ENCODE measurements at regions not wholly inside any gene's neighbourhood (a gene's known extent, or its start where the extent isn't known, plus 50 kb on each side); places are given as distances from the start of the nearest gene placed in this dataset.

DNA sequence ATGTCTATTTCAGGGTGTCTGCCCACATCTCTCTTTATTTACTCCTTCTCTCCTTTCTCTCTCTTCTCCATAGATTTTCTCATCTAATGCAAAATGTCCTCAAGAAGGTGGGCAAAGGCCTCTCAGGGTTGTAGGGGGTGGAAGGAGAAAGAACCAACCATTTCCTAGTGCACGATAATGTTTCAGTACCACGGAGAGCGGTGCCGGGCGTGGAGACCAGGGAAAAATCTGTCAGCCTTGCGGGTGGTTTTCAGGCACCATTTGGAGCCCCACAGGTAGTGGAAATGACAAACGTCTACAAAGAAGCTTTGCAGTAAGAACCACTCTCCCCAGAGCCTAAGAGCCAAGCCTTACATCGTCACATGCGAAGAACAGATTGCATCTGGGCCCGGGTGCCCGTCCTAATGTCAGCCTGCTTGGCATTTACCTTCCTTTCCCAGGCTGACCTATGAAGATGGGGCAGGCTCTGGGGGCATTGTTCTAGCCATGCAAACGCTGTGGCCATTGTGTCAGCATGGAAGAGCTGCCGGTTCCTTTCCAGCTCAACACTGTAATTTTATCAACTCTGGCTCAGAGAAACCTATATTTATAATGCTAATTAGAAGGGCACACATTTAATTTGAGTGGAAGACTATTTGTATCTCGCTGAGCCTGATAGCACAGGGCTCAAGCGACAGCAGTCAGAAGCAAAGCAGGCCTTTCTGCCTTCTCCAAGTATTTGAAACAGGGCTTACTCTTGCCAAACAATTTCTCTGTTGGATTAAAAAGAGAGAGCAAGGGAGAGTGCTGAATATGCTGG is 430.1 kb upstream of the WWC1 start:
- peak; percentile 10 for DNase-seq (ENCODE audit: low spot score)

DNA sequence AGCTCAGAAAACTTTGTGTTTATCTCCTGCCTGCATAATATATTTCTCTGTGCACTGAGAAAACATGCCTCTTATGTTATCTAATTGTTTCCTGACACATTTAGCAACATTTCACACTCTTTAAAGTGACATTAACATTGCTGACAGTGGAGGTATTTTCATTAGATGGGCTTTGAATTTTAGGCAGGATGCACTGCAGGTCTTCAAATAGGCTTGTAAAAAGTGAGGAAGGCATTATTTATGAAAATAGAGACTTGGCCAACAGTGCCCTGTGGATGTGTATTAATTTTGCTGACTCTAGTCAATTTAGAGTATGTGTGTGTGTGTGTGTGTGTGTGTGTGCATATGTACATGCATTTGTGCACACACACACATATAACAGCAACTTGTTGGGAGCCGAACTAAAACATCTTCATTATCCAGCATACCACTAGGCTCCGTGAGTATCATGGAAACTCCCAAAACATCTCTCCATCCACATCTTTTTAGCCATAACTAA is 429.5 kb upstream of the WWC1 start:
- DNase-seq (ENCODE audit: low spot score), result no peak

DNA sequence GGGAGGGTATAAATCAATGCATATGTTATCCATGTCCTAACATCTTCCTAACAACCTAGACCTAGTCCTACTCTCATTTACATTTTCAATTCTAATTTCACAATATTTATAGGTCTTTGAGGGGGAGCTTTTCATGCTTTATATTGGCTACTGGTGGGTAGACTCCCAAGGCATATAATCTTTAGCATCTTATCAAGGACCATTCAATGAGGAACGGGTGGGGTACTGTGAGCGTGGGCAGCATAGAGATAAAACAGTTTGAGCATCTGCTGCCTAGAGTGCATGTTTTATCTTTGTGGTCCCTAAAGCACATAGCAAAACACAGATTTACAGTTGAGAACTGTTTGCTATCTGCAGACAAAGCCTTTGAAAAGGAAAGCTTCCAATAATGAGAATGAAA is 427.6 kb upstream of the WWC1 start:
- no peak for DNase-seq (ENCODE audit: low spot score)

DNA sequence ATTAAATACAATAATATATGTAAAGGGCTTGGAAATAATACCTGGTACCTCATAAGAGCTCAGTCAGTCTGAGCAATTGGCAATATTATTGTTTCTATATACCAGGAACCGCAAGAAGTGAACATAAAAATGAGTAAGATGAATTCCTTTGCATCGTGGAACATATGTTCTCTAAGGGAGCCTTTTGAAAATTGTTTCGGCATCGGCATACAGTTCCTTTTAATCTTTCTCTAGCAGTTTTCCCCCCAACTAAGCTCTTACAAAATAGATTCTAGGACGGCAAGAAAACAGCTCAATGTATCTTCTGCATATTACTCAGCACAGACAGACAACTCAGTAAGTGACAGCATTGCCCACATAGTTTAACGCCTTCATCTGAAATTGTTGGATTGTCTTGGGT is 426.6 kb upstream of the WWC1 start:
- no peak for DNase-seq (ENCODE audit: low spot score)

DNA sequence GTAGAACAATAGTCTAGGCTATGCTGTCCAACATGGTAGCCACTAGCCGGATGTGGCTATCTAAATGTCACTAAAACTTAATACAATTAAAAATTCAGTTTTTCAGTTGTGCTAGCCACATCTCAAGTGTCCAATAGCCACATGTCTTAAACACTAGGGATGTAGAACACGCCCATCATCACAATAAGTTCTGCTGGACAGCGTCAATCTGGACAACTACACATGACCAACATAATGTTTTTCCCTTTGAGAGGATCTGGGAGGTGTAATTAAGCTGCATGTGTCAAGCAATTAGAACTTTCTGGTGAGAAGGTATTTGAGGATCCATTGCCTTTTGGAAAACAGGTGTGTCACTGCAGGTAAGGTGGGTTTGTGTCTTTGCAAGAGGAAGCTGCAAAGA is 424.6 kb upstream of the WWC1 start:
- no peak for DNase-seq (ENCODE audit: low spot score)

DNA sequence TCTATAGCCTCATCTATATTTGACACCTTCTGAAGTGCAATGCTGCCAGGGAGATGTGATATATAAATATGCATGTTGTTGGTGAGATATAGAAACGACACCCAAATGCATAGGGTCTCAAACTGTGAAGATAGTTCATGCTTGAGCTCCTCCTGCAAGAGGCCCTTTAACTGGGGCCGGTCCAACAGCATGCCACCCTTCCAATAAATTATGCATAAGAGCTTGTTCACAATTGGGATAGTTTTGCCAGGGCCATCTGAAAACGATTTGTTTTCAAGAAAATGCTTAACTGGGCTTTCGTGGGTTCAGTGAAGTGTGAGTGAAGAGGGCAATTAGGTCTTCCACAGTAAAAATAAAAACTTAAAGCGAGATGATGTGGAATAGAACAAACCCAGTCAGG is 424.2 kb upstream of the WWC1 start:
- DNase-seq (ENCODE audit: low spot score), result no peak

DNA sequence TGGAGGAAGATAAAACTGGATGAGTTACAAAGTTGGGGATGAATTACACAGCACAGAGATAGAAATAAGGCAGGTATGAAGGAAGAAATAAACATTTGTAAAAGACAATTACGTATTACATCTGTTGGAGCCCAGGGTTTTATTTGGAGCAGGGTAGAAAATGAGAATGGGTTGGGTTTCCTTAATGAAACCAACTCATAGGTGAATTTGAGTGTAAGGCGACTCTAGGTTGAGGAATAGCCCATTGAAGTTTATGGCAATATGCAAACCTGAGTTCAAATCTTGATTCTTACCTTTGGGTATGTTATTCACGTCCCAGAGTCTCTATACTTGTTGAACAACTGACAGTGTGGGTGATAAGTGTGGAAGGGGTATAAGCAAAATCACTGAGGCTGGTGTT is 422.3 kb upstream of the WWC1 start:
- DNase-seq (ENCODE audit: low spot score), result no peak

DNA sequence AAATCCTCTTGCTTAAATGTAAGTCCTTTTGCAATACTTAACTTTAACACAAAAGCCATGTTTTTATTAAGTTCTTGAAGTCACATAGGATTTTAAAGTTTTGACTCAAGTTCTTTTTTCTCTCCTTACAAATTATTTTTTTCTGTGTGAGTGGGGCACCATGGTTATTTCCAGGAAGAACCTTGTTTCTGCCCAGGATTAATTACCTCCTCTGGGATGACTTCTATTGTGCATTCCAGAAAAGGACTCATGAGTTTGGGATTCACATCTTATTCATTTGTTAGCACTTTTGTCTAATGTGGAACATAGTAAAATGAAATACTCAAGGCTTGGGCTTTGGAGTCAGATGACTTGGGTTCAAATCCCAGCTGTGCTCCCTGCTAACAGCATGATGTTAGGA is 421.4 kb upstream of the WWC1 start:
- DNase-seq (ENCODE audit: low spot score), result no peak

DNA sequence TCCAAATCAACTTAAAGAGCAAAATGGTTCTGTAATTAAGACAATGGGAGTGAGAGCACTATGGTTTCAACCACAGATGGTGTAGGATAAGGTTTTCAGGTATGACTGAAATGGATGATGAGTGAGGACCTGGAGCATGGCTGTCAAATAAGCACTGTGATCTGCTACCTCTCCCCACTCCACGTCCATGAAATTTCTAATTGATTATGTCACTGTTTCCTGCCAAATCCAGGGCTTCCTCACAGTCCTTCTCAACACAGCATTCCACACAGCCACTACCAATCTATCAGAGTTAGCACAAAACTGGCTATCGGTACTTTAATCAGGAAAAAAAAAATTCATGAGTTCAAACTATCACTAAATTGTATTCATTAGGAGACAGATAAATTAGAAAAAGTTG is 420.4 kb upstream of the WWC1 start:
- DNase-seq (ENCODE audit: low spot score), result no peak

DNA sequence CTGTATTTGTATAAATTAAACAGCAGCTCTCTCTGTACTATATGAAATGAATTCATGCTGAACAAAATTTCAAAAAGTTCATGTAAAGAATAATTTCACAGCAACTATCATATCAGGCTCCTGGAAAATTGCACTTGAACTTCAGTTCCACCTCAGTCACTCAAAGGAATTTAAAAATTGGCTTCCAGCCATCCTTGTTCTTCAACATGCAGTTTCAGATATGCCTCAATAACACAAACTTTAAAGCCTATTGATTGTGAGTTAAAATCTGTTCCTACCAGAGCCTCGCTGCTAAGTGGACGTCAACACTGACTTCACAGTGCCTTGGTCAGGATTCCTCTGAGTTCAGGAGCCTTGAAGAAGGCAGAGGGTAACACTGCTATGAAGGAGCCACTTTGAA is 418.7 kb upstream of the WWC1 start:
- no peak for DNase-seq (ENCODE audit: low spot score)

DNA sequence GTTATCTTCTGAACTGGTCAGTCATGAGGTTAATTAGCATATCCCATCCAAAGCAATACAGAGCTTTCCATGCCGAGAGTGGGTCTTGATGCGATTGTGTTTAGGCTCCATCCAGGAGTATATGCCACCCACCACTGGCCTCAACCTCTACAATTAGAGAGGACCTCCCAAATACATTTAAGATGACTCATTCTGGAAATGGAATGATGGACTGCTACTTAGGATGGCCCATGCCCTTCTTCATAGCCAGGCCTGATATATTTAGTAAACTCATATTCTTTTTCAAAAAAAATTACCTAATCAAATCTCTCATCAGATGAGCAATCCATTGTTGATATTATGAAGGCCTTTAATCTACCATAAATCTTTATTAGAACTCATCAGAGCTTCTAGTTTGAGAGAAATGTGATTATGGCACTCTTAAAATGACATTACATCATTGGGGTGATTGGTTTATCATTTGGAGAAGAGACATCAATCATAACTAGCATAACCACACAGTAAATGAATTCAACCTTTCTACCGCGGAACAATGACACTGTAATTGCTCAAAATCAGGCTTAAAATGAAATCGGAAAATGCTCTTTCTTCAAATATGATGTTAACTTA is 414.2 kb upstream of the WWC1 start:
- no peak for DNase-seq (ENCODE audit: low spot score)

DNA sequence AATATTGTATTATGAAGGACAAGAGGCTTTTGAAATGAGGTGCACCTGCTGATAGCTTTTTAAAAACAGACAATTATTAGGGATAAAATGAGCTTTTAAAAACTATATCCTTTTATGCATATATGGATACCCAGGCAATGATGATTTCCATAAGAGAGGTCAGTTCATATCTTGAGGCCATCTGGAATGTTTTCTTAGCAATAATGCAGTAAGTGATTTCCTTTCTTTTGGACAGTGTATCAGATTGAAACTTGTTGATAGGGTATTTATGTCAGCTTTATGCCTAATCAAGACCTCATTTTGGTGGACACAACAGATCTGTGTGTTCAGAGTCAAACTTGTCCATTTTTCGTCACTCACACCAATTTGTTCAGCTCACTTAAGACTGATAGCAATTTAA is 413.5 kb upstream of the WWC1 start:
- DNase-seq (ENCODE audit: low spot score), result no peak

DNA sequence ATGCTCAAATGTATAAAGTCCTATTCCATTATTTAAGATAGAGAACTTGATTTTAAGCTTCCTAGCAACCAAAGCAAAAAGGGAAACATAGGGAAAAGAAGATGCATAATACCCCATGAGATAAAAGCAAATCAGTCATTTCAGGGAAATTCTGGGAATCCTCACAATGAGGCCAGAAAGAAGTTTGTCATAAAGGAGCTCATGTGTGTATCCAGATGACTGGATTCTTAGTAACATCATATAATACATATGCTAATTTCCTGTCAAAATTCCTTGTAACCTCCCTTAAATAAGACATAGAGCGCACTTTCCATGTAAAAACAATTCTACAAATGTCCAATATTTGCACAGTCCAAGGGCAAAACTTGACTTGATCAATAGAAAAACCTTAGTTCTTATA is 411.0 kb upstream of the WWC1 start:
- no peak for DNase-seq (ENCODE audit: low spot score)

DNA sequence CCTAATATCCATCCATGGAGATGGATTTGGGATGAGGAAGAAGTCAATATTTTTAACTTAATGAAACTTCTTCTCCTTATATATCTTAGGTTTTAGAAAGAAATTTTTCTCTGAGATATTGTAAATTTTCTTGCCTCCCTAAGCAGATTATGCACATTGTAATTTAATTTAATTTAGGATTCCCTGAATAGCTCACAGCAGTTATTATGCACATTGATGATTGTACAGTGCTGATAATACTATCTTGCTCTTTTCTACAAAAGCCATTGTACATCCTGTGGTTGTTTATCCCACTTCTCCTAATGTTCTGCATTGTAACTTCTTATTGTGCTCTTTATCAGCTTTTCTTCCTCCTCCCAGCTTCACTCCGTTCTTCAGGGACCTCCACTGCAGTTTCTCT is 410.4 kb upstream of the WWC1 start:
- no peak for DNase-seq (ENCODE audit: low spot score)

DNA sequence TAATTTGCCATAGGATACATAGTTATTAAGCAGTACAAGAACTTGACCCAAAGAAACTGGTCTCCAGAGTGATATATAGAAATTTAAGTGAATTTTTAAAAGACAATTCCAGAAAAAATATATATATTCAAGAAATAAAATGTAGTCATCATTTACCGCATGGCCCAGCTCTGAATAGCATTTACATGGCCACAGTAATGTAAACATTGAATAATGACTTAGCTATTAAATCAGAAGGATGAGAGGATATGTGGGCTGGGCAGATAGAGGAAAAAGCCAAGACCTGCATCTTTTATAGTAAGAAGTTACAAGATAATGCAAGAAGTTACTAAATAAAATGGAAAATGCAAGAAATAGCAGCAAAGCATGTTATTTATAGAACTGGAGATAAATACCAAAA is 405.2 kb upstream of the WWC1 start:
- DNase-seq (ENCODE audit: low spot score), result no peak

DNA sequence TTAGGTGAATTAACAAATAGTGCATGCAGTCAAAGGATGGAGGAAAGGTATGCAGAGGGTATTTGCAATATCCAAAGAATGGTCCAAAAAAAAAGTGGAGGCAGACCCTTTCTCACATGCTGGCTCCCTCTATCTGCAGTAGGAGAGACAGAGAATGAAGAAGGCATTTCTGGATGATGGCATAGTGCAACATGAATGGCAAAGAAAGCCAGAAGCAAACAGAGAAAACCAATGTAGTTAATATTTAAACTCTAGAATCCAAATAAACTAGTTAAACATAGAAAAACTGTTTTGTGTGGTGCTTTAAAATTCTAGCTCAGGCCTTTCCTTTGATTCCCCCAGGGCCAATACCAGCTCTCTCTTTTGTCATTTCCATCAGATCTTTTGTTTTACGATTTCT is 403.1 kb upstream of the WWC1 start:
- DNase-seq (ENCODE audit: low spot score), result no peak

DNA sequence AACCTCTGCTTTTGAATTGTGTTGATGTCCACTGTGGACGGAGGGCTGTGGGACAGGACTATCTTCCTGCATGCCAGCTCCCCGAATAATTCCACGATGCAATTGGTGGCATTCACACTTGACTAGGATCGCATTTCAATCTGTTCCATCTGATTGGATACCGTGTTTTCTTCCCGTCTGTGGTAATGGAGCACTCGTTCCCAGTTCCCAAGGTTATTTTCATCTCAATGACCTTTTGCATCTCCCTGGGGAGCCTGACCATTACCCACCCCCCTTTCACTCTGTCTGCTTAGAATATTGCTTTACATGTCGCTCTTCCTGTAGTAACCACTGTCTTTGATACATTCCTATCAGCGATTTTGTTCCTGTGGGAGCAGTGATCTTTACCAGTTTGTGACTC is 402.2 kb upstream of the WWC1 start:
- DNase-seq (ENCODE audit: low spot score), result no peak

DNA sequence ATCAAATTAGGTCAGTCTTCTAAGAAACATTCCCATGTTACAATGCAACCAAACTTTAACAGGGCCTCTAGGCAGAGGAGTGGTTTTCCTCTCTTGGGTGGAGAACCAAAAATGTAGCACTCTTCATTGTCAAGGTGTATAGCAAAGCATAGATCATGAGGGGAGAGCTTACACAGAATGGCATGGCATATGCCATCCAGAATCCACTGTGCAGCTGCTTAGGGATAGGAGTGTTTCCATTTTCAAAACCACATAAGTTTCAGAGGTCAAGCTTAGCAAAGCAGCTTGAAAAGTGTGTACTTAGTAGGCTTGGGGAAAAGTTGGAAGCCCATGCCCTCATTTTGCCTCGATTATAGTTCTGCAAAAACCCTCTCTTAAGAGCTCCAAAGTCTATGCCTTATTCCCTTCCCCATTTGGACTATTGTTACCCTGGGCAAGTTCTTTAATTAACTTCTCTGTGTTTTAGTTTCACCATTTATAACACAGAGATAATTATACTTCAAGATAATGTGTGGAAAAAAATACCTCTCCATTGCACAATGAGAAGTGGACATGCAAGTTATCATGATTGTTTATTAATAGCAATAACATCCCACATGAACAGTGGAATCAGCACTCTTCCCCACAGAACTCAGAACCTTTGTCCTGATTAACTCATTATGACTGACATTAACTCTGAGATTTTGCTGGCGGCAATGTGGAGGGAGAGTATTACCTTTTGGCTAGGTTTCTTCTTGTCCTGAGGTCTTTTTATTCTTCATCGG is 398.9 kb upstream of the WWC1 start:
- DNase-seq (ENCODE audit: low spot score), result no peak

DNA sequence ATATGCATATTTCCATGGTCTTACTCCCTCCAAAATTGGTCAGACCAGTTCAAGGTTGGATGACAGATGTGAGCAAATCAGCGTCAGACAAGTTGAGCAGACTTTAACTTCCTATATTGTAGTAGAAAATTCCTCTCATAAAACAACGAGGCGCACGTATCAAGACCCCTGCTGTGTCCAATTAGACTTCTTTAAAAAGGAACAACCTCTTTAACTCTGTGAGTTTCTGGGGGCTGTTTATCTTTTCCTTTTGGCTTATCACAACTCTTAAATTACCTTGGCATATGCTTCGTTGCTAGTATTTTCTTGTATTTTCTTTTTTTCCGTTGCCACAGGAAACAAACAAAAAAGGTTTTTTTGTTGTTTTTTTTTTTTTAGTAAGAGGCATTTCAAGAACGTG is 398.2 kb upstream of the WWC1 start:
- no peak for DNase-seq (ENCODE audit: low spot score)

DNA sequence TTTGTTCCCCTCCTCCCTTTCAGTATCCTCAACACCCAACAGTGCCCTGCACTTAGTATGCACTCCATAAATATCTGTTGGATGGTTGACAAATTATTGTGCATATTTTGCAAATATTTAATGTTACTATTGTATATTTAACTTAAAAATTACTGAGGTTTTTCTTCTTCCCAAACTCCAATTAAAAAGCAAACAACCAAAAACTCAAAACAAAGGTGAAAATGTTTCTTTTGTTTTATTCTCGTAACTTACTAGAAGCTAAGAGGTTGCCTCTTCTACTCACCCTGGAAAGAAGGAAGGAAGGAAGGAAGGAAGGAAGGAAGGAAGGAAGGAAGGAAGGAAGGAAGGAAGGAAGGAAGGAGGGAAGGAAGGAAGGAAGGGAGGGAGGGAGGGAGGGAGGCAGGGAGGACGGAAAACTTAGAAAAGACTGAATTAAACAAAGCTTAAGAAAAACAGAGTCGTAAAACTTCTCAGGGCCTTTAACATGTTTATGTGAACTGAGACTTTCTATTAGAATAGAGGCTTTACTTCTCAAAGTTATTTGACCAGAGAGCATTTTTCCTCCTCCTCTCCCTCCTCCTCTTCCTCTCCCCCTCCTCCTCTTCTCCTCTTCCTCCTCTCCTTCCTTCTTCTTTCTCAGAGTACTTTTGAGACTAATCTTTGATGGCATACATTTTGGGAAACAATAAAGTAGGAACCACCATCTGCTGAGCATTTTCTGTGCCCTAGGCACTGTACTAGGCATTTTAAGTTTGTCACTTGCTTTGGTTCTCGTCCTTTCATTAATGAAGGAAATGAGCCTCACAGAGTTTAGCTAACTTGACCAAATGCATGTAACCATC is 396.6 kb upstream of the WWC1 start:
- no peak for DNase-seq (ENCODE audit: low spot score)

DNA sequence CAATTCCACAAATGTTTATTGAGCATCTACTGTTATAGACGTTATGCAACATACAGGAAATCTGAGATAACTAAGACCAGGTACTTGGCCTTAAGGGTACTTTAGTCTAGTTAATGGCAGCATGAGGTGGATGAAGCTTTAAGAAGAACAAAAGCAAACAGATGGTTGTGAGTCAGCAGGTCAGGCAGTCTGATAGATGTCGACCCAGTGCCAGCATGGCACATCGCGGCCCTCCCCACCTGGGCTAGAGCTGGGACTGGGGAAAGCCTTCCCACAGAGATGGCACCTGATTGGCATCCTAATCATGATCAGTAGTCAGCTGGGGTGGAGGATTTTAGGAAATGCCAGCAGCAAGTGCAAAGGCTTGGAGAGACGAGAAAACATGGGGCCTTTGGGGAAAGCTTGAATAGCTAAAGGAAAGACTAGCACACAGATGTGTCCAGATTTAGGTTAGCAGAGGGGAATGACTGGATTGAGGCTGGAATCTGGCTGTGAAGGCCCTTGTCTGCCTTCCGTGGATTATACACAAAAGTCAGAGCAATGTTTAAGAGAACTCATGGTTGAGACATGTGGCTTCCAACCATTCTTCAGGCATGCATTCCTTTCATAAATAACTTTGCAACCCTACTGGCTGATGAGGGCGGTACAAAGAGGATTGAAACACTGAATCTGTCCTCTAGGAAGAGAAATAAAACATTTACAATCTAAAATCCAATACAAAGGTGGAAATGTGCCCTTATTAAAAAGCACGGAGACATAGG is 395.4 kb upstream of the WWC1 start:
- no peak for DNase-seq (ENCODE audit: low spot score)

DNA sequence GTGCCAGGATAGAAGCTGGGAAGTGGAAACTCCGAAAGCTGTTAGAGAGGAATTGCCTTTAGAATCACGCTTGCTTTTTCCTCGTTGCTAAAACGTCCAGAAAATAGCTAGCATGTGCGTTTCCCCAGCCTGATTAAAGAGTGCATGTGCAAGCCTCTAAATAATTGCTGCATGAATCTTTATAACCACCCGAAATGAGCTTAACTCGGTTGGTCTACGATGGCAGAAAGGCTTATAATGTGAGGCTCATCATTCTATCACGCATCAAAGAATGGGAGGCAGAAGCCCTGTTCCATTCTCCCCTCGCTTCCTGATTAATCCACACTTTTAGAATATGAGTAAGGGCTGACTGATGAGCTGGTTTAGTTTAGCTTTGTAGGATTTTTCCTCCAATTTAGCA is 394.6 kb upstream of the WWC1 start:
- no peak for DNase-seq (ENCODE audit: low spot score)

Measured in hepatic stellate cell (primary cell).